GF-D8 (cell line): ENCODE measurements at regions not wholly inside any gene's neighbourhood (a gene's known extent, or its start where the extent isn't known, plus 50 kb on each side); places are given as distances from the start of the nearest gene placed in this dataset.
"Not testable (repeated sequence)": the region's sequence is repeated elsewhere in the genome, so short reads cannot be mapped to it uniquely, and the experiment has no call there.

ENCODE experiments used
- DNase-seq: peaks from one replicate; lab custom pipeline; 2025; lab: John Stamatoyannopoulos, UW

- DNase-seq = no peak
Measured at GRCh38 chr3:25952133-25952532, 162.2 kb downstream of the OXSM start.

- DNase-seq = no peak
Measured at GRCh38 chr3:25957026-25957425, 167.1 kb downstream of the OXSM start.

- no peak for DNase-seq
Measured at GRCh38 chr3:25960776-25961175, 170.9 kb downstream of the OXSM start.

GRCh38 chr3:25962255-25962654 lies 172.4 kb downstream of the OXSM start:
- DNase-seq = no peak

GRCh38 chr3:25964141-25964540 lies 174.3 kb downstream of the OXSM start:
- DNase-seq = no peak

- no peak for DNase-seq
Measured at GRCh38 chr3:25967385-25967784, 177.5 kb downstream of the OXSM start.

- no peak for DNase-seq
Measured at GRCh38 chr3:25971736-25972135, 181.8 kb downstream of the OXSM start.

GRCh38 chr3:25973122-25973521 lies 183.2 kb downstream of the OXSM start:
- no peak for DNase-seq

- no peak for DNase-seq
Measured at GRCh38 chr3:25982756-25983155, 192.9 kb downstream of the OXSM start.

GRCh38 chr3:25985621-25986020 lies 195.7 kb downstream of the OXSM start:
- DNase-seq = no peak

GRCh38 chr3:25992606-25993005 lies 202.7 kb downstream of the OXSM start:
- no peak for DNase-seq

GRCh38 chr3:26004172-26004571 lies 214.3 kb downstream of the OXSM start:
- no peak for DNase-seq

- DNase-seq = no peak
Measured at GRCh38 chr3:26011276-26011675, 221.4 kb downstream of the OXSM start.

GRCh38 chr3:26012241-26012745 lies 222.4 kb downstream of the OXSM start:
- DNase-seq = no peak

- DNase-seq = no peak
Measured at GRCh38 chr3:26015752-26016151, 225.9 kb downstream of the OXSM start.

GRCh38 chr3:26018889-26019288 lies 229.0 kb downstream of the OXSM start:
- no peak for DNase-seq

- DNase-seq = not testable (repeated sequence)
Measured at GRCh38 chr3:26024206-26024605, 234.3 kb downstream of the OXSM start.

- DNase-seq = no peak
Measured at GRCh38 chr3:26029321-26029720, 239.4 kb downstream of the OXSM start.

GRCh38 chr3:26042126-26042525 lies 252.2 kb downstream of the OXSM start:
- DNase-seq = not testable (repeated sequence)

- no peak for DNase-seq
Measured at GRCh38 chr3:26049951-26050350, 260.1 kb downstream of the OXSM start.

GRCh38 chr3:26050776-26051175 lies 260.9 kb downstream of the OXSM start:
- DNase-seq = no peak

- DNase-seq = no peak
Measured at GRCh38 chr3:26058901-26059321, 269.0 kb downstream of the OXSM start.

- no peak for DNase-seq
Measured at GRCh38 chr3:26061947-26062346, 272.1 kb downstream of the OXSM start.

GRCh38 chr3:26064297-26064696 lies 274.4 kb downstream of the OXSM start:
- DNase-seq = no peak

- DNase-seq = no peak
Measured at GRCh38 chr3:26068890-26069289, 279.0 kb downstream of the OXSM start.
